Activated CD4-positive, alpha-beta T cell treated with anti-CD3 and anti-CD28 coated beads, Interleukin-2, amount 50 U/mL, for 48 hours (primary cell): ENCODE measurements at regions not wholly inside any gene's neighbourhood (a gene's known extent, or its start where the extent isn't known, plus 50 kb on each side); places are given as distances from the start of the nearest gene placed in this dataset.
"Not testable (repeated sequence)": the region's sequence is repeated elsewhere in the genome, so short reads cannot be mapped to it uniquely, and the experiment has no call there.

Experiments used
- DNase-seq, 2 experiments: peaks; one replicate each; pipeline ENCODE4 v3.0.0-alpha.2; 2020

GRCh38 chr13:64723724-64724123 is 2506.4 kb downstream of the PCDH9 start:
- no peak for DNase-seq

GRCh38 chr13:64718116-64718515 is 2512.0 kb downstream of the PCDH9 start:
- DNase-seq: no peak

GRCh38 chr13:64716936-64717335 is 2513.2 kb downstream of the PCDH9 start:
- no peak for DNase-seq

GRCh38 chr13:64709079-64709478 is 2521.1 kb downstream of the PCDH9 start:
- DNase-seq: no peak

- no peak for DNase-seq
These were observed 2526.0 kb downstream of the PCDH9 start for GRCh38 chr13:64704121-64704649.

- no peak for DNase-seq
These were observed 2532.9 kb downstream of the PCDH9 start for GRCh38 chr13:64697226-64697625.

- no peak for DNase-seq
These were observed 2541.1 kb downstream of the PCDH9 start for GRCh38 chr13:64688893-64689677.

GRCh38 chr13:64686536-64686935 is 2543.6 kb downstream of the PCDH9 start:
- not testable (repeated sequence) for DNase-seq

GRCh38 chr13:64684685-64685431 is 2545.3 kb downstream of the PCDH9 start:
- DNase-seq: no peak

- no peak for DNase-seq
These were observed 2546.0 kb downstream of the PCDH9 start for GRCh38 chr13:64684108-64684507.

- no peak for DNase-seq
These were observed 2549.4 kb downstream of the PCDH9 start for GRCh38 chr13:64680739-64681138.

GRCh38 chr13:64675255-64675892 is 2554.8 kb downstream of the PCDH9 start:
- no peak for DNase-seq

GRCh38 chr13:64674126-64674525 is 2556.0 kb downstream of the PCDH9 start:
- no peak for DNase-seq

- DNase-seq: no peak
These were observed 2557.4 kb downstream of the PCDH9 start for GRCh38 chr13:64672751-64673150.

GRCh38 chr13:64662887-64663593 is 2567.1 kb downstream of the PCDH9 start:
- no peak for DNase-seq

GRCh38 chr13:64648293-64648692 is 2581.8 kb downstream of the PCDH9 start:
- no peak for DNase-seq

GRCh38 chr13:64643066-64643465 is 2587.1 kb downstream of the PCDH9 start:
- no peak for DNase-seq

- no peak for DNase-seq
These were observed 2590.1 kb downstream of the PCDH9 start for GRCh38 chr13:64640002-64640401.

GRCh38 chr13:64639206-64639605 is 2590.9 kb downstream of the PCDH9 start:
- DNase-seq: no peak

GRCh38 chr13:64633948-64634347 is 2596.2 kb downstream of the PCDH9 start:
- DNase-seq: no peak

- no peak for DNase-seq
These were observed 2602.5 kb downstream of the PCDH9 start for GRCh38 chr13:64627654-64628053.

GRCh38 chr13:64626105-64626504 is 2604.0 kb downstream of the PCDH9 start:
- no peak for DNase-seq

- DNase-seq: no peak
These were observed 2612.9 kb downstream of the PCDH9 start for GRCh38 chr13:64617231-64617630.
